Breast epithelium (tissue), 3 donors: ENCODE measurements at regions not wholly inside any gene's neighbourhood (a gene's known extent, or its start where the extent isn't known, plus 50 kb on each side); places are given as distances from the start of the nearest gene placed in this dataset.

Source experiments
- CTCF ChIP-seq, 3 donors: fragments of 450-650 bp; IDR thresholded peaks; one replicate each; pipeline ENCODE4 v1.5.1; 2016 to 2017; ENCODE audit warnings: antibody characterized with exemption in 3 of 3, mild to moderate bottlenecking in 3 of 3, moderate library complexity in 3 of 3
- POLR2A ChIP-seq: fragments of 450-650 bp; IDR thresholded peaks from one replicate; pipeline ENCODE4 v1.6.1; 2016; ENCODE audit warnings: antibody characterized with exemption, mild to moderate bottlenecking, moderate library complexity
- POLR2AphosphoS5 ChIP-seq, 3 donors: sonication (generic); formaldehyde crosslinking; IDR thresholded peaks; one replicate each; pipeline ENCODE4 v1.6.1; 2017; ENCODE audit warnings: antibody characterized with exemption in 3 of 3

GRCh38 chr14:94716976-94717375, 52.9 kb downstream of the GSC start:
- TF ChIP-seq CTCF (IDR thresholded peaks at IDR 0.05) (no peak), POLR2AphosphoS5 (IDR thresholded peaks at IDR 0.05) (no peak), POLR2A (no peak)
